Thoracic aorta (tissue), 2 donors: ENCODE measurements at regions not wholly inside any gene's neighbourhood (a gene's known extent, or its start where the extent isn't known, plus 50 kb on each side); places are given as distances from the start of the nearest gene placed in this dataset.

ENCODE experiments used
- ATAC-seq: fragments of 150-250 bp; one replicate; pipeline ENCODE4 v1.8.0; 2017; ENCODE audit warnings: low read depth; ENCODE audit not compliant: insufficient number of reproducible peaks, low FRiP score
- DNase-seq: peaks from one replicate; pipeline ENCODE4 v3.0.0-alpha.2; 2020; ENCODE audit warnings: low spot score
- H3K27ac ChIP-seq, 2 donors: fragments of 200-600 bp; sonication (generic); 1 replicate in 1 of 2; 2 replicates in 1 of 2; pipeline ENCODE4 v1.5.1; 2016; ENCODE audit warnings: mild to moderate bottlenecking in 2 of 2, moderate library complexity in 2 of 2
- H3K27me3 ChIP-seq: fragments of 200-600 bp; sonication (generic); replicated peaks from 2 replicates; pipeline ENCODE4 v1.6.0; 2016; ENCODE audit warnings: mild to moderate bottlenecking; ENCODE audit not compliant: insufficient read depth
- H3K36me3 ChIP-seq: fragments of 200-600 bp; sonication (generic); one replicate; pipeline ENCODE4 v1.5.1; 2016
- H3K4me1 ChIP-seq, 2 donors: fragments of 200-600 bp; sonication (generic); 1 replicate in 1 of 2; 2 replicates in 1 of 2; pipeline versions ENCODE4 v1.5.1 to v1.6.0; 2016; ENCODE audit warnings: low read depth in 2 of 2, mild to moderate bottlenecking in 1 of 2; ENCODE audit not compliant: control insufficient read depth in 1 of 2
- H3K4me3 ChIP-seq: fragments of 200-600 bp; sonication (generic); 2 replicates; pipeline ENCODE4 v1.5.1; 2016; ENCODE audit warnings: mild to moderate bottlenecking
- H3K9me3 ChIP-seq: fragments of 200-600 bp; sonication (generic); 2 replicates; pipeline ENCODE4 v1.5.1; 2016
- TF ChIP-seq, protein P1 (sequence below): fragments of 200-600 bp; sonication (generic); IDR thresholded peaks from one replicate; pipeline ENCODE4 v1.5.1; 2019; ENCODE audit warnings: antibody characterized with exemption

DNA sequence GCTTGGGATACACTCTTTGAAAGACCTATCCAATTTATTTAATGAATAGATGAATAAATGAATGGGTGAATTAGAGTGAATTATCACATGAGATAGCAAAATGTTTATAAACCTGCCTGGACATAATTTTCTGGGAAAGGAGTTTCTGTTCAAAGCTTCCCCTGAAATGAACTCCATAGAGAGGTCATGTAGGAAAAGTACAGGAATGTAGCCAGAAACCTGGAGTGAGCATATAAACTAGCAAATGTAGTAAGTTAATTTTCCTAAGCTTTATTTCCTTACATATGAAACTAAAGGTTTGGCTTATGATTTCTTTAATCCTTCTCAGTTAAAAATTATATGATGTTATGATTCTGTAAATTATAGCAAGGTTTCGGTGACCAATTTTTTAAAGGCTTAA lies 380.3 kb upstream of the RSPO3 start:
- Histone ChIP-seq H3K4me1 (no peaks in the 10 kb centered on the region), H3K4me3 (no peak overlapping the region), H3K27ac (no peak overlapping the region), H3K36me3 (no peaks in the 10 kb centered on the region), H3K9me3 (no peaks in the 10 kb centered on the region), H3K27me3 (no peaks in the 10 kb centered on the region)
- no peak for ATAC-seq
- TF ChIP-seq, protein P1, sequence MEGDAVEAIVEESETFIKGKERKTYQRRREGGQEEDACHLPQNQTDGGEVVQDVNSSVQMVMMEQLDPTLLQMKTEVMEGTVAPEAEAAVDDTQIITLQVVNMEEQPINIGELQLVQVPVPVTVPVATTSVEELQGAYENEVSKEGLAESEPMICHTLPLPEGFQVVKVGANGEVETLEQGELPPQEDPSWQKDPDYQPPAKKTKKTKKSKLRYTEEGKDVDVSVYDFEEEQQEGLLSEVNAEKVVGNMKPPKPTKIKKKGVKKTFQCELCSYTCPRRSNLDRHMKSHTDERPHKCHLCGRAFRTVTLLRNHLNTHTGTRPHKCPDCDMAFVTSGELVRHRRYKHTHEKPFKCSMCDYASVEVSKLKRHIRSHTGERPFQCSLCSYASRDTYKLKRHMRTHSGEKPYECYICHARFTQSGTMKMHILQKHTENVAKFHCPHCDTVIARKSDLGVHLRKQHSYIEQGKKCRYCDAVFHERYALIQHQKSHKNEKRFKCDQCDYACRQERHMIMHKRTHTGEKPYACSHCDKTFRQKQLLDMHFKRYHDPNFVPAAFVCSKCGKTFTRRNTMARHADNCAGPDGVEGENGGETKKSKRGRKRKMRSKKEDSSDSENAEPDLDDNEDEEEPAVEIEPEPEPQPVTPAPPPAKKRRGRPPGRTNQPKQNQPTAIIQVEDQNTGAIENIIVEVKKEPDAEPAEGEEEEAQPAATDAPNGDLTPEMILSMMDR = no peak
- no peak for DNase-seq

DNA sequence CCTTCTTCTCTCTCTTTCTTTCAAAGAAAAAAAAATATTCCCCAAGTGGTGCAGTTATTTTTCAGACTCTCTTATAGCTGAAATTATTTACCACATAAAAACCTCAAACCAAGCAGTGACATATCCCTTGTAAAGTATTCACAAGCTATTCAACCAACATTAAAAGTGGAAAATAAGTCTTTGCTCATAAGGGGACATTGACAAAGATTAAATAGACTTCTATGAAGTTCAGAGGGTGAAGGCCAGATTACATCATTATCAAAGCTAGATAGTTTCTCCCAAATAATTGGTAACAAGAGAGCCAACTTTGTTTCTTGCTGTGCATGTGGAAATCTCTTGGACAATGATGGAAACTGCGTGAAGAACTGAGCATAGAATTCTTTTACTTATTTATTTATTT lies 379.8 kb upstream of the RSPO3 start:
- Histone ChIP-seq H3K9me3 (no peaks in the 10 kb centered on the region), H3K27ac (no peak overlapping the region), H3K36me3 (no peaks in the 10 kb centered on the region), H3K4me1 (no peaks in the 10 kb centered on the region), H3K4me3 (no peak overlapping the region), H3K27me3 (no peaks in the 10 kb centered on the region)
- TF ChIP-seq, protein P1 = no peak
- ATAC-seq (no peak), DNase-seq (no peak)

DNA sequence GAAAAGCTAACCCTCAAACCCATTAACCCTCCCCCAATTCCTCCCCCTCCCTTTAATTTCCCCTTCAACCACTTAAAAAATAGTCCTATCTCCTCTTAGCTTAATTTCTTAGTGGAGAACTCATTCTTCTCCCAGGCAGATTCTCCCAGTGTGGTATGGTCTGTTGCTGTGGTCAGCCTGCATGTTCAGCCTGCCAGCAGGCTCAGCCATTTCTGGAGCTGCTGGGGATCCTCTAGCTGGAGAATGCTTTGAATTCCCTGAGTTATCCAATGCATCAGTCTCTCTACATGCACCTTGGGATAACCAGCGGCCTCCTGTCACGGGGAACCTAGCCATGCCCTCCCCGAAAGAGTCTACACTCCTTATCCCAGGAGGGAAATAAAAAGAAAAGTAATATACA lies 375.4 kb upstream of the RSPO3 start:
- ATAC-seq (no peak), DNase-seq (no peak)
- H3K9me3 ChIP-seq = no peaks in the 10 kb centered on the region
- no peak overlapping the region for H3K4me3 ChIP-seq
- no peaks in the 10 kb centered on the region for H3K27me3 ChIP-seq
- H3K36me3 ChIP-seq = no peaks in the 10 kb centered on the region
- H3K27ac ChIP-seq = no peak overlapping the region
- TF ChIP-seq, protein P1 = no peak
- no peaks in the 10 kb centered on the region for H3K4me1 ChIP-seq

DNA sequence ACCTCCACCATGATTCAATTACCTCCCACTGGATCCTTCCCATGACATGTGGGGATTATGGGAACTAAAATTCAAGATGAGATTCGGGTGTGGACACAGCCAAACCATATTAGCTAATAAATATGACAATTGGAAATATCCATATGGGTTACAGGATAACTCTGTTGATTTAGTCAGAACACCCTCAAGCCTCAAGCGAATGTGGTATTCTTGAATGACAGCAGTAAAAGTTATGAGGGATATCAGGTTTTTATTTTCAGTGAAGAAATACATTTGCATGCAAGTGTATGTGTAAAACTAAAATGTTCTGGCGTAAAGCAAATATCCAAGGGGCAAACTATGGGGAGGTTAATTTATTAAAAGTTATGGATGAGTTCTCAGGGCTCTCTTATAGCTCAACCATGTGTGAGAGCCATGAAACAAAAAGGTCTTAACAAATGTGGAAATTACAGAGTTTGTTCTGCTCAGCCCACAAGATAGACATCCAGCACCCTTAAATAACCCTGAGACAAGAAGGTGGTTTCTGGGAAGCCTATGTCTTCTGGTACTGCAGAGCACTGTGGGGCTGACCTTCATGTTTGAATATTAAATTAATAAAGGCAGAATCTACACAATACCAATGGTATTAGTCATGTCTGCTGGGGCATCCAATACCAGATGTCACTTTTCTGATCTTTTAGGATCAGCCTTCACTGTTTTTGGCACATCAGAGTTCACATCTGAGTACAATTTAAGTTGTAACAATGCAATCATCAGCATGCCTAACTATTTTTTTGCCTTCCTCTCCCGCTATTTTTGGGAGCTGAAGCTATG lies 370.5 kb upstream of the RSPO3 start:
- no peak for DNase-seq
- H3K27me3 ChIP-seq = no peaks in the 10 kb centered on the region
- H3K9me3 ChIP-seq = no peaks in the 10 kb centered on the region
- no peaks in the 10 kb centered on the region for H3K36me3 ChIP-seq
- TF ChIP-seq, protein P1 = no peak
- H3K4me3 ChIP-seq = no peak overlapping the region
- no peak for ATAC-seq
- no peaks in the 10 kb centered on the region for H3K4me1 ChIP-seq
- no peak overlapping the region for H3K27ac ChIP-seq

DNA sequence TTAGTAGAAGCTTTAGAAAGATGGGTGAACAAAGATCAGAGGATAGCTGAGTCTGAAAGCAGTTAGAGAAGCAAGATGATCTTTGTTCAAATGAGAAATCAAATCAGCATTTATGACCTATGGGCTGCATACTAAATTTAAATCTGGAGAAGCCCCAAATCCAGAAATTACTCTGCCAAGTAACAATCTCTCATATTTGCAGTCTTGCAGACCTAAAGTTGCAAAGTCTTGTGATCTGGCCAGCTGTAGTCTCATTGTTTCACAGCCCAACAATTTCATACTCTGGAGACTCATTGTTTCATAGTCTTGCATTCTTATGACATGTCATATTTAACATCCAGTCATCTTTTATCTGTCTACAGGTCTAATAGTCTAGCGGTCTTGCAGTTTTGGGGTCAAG lies 364.9 kb upstream of the RSPO3 start:
- DNase-seq (no peak), ATAC-seq (no peak)
- Histone ChIP-seq H3K9me3 (no peaks in the 10 kb centered on the region), H3K36me3 (no peaks in the 10 kb centered on the region), H3K27me3 (no peaks in the 10 kb centered on the region), H3K4me3 (no peak overlapping the region), H3K4me1 (no peaks in the 10 kb centered on the region), H3K27ac (no peak overlapping the region)
- TF ChIP-seq, protein P1 = no peak
